HepG2 (cell line): ENCODE measurements at regions not wholly inside any gene's neighbourhood (a gene's known extent, or its start where the extent isn't known, plus 50 kb on each side); places are given as distances from the start of the nearest gene placed in this dataset.

Experiments used
- PHB2 ChIP-seq: fragments of 450-650 bp; IDR thresholded peaks from 2 replicates; pipeline ENCODE4 v1.6.1; 2018; ENCODE audit not compliant: partially characterized antibody
- SOX5 ChIP-seq: IDR thresholded peaks from 2 replicates; pipeline ENCODE4 v1.6.1; 2016; ENCODE audit warnings: borderline replicate concordance
- TBX3 ChIP-seq: fragments of 450-650 bp; IDR thresholded peaks from 2 replicates; pipeline ENCODE4 v1.6.1; 2017; ENCODE audit warnings: antibody characterized with exemption, mild to moderate bottlenecking, inconsistent platforms, borderline replicate concordance
- TGIF2 ChIP-seq: IDR thresholded peaks from 2 replicates; pipeline ENCODE4 v1.6.1; 2016; ENCODE audit warnings: control low read depth, missing compliant biosample characterization
- TRIM24 ChIP-seq: sonication (generic); formaldehyde crosslinking; IDR thresholded peaks from 2 replicates; pipeline ENCODE4 v1.8.0; 2022; ENCODE audit warnings: mild to moderate bottlenecking, missing genetic modification reagents
- ZNF264 ChIP-seq: sonication (generic); formaldehyde crosslinking; IDR thresholded peaks from 2 replicates; pipeline ENCODE4 v1.4.0; 2020; ENCODE audit warnings: missing genetic modification reagents
- ZNF343 ChIP-seq: sonication (generic); formaldehyde crosslinking; IDR thresholded peaks from 2 replicates; pipeline ENCODE4 v1.4.0; 2020; ENCODE audit warnings: mild to moderate bottlenecking, missing genetic modification reagents
- TF ChIP-seq, protein P1 (sequence below): sonication (generic); formaldehyde crosslinking; IDR thresholded peaks from 2 replicates; pipeline ENCODE4 v1.9.0; 2022; ENCODE audit warnings: low read depth, missing genetic modification reagents
- TF ChIP-seq, protein P2 (sequence below): sonication (generic); formaldehyde crosslinking; IDR thresholded peaks from 2 replicates; pipeline ENCODE4 v1.5.1; 2020; ENCODE audit warnings: mild to moderate bottlenecking, missing genetic modification reagents
- TF ChIP-seq, protein P3 (sequence below): sonication (generic); formaldehyde crosslinking; IDR thresholded peaks from 2 replicates; pipeline ENCODE4 v1.4.0; 2020; ENCODE audit warnings: mild to moderate bottlenecking, missing genetic modification reagents
- TF ChIP-seq, protein P4 (sequence below): sonication (generic); formaldehyde crosslinking; IDR thresholded peaks from 2 replicates; pipeline ENCODE4 v1.5.0; 2020; ENCODE audit warnings: mild to moderate bottlenecking, missing genetic modification reagents
- TF ChIP-seq, protein P5 (sequence below): sonication (generic); formaldehyde crosslinking; IDR thresholded peaks from 2 replicates; pipeline ENCODE4 v1.4.0; 2020; ENCODE audit warnings: mild to moderate bottlenecking, missing genetic modification reagents, borderline replicate concordance

DNA sequence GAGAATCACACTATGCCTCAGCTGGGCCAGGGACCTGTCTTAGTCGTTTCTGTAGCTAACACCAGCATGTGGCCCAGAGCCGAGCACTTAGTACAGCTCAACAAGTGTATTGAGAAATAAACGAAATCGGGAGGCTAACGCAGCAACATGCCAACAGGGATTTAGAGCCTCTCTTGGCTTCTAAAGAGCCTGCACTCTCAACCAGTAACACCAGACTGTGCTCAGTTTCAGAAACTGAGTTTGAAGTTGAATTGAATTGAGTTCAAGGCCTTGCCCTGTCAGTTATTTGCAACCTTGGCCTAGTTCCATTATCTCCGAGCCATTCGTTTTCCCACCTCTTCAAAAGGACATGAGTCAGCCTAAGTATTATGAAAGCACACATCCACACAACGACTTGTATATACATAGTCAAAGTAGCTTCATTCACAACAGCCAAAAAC is 71.3 kb upstream of the LDB2 start (continued):
- TF ChIP-seq SOX5 (CRISPR knock-in tag) = peak; percentile 65; the same call in 1 of the 2 replicates
- TF ChIP-seq, protein P1, sequence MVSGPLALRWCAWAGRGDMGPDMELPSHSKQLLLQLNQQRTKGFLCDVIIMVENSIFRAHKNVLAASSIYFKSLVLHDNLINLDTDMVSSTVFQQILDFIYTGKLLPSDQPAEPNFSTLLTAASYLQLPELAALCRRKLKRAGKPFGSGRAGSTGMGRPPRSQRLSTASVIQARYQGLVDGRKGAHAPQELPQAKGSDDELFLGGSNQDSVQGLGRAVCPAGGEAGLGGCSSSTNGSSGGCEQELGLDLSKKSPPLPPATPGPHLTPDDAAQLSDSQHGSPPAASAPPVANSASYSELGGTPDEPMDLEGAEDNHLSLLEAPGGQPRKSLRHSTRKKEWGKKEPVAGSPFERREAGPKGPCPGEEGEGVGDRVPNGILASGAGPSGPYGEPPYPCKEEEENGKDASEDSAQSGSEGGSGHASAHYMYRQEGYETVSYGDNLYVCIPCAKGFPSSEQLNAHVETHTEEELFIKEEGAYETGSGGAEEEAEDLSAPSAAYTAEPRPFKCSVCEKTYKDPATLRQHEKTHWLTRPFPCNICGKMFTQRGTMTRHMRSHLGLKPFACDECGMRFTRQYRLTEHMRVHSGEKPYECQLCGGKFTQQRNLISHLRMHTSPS (CRISPR knock-in tag) = no peak
- TF ChIP-seq, protein P2, sequence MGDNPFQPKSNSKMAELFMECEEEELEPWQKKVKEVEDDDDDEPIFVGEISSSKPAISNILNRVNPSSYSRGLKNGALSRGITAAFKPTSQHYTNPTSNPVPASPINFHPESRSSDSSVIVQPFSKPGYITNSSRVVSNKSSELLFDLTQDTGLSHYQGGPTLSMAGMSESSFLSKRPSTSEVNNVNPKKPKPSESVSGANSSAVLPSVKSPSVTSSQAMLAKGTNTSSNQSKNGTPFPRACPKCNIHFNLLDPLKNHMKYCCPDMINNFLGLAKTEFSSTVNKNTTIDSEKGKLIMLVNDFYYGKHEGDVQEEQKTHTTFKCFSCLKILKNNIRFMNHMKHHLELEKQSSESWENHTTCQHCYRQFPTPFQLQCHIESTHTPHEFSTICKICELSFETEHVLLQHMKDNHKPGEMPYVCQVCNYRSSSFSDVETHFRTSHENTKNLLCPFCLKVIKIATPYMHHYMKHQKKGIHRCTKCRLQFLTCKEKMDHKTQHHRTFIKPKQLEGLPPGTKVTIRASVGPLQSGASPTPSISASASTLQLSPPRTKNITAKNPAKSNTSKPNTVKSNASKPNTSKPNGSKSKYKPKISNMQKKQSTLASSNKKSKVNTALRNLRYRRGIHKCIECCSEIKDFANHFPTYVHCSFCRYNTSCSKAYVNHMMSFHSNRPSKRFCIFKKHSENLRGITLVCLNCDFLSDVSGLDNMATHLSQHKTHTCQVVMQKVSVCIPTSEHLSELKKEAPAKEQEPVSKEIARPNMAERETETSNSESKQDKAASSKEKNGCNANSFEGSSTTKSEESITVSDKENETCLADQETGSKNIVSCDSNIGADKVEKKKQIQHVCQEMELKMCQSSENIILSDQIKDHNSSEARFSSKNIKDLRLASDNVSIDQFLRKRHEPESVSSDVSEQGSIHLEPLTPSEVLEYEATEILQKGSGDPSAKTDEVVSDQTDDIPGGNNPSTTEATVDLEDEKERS = no peak
- TF ChIP-seq, protein P3, sequence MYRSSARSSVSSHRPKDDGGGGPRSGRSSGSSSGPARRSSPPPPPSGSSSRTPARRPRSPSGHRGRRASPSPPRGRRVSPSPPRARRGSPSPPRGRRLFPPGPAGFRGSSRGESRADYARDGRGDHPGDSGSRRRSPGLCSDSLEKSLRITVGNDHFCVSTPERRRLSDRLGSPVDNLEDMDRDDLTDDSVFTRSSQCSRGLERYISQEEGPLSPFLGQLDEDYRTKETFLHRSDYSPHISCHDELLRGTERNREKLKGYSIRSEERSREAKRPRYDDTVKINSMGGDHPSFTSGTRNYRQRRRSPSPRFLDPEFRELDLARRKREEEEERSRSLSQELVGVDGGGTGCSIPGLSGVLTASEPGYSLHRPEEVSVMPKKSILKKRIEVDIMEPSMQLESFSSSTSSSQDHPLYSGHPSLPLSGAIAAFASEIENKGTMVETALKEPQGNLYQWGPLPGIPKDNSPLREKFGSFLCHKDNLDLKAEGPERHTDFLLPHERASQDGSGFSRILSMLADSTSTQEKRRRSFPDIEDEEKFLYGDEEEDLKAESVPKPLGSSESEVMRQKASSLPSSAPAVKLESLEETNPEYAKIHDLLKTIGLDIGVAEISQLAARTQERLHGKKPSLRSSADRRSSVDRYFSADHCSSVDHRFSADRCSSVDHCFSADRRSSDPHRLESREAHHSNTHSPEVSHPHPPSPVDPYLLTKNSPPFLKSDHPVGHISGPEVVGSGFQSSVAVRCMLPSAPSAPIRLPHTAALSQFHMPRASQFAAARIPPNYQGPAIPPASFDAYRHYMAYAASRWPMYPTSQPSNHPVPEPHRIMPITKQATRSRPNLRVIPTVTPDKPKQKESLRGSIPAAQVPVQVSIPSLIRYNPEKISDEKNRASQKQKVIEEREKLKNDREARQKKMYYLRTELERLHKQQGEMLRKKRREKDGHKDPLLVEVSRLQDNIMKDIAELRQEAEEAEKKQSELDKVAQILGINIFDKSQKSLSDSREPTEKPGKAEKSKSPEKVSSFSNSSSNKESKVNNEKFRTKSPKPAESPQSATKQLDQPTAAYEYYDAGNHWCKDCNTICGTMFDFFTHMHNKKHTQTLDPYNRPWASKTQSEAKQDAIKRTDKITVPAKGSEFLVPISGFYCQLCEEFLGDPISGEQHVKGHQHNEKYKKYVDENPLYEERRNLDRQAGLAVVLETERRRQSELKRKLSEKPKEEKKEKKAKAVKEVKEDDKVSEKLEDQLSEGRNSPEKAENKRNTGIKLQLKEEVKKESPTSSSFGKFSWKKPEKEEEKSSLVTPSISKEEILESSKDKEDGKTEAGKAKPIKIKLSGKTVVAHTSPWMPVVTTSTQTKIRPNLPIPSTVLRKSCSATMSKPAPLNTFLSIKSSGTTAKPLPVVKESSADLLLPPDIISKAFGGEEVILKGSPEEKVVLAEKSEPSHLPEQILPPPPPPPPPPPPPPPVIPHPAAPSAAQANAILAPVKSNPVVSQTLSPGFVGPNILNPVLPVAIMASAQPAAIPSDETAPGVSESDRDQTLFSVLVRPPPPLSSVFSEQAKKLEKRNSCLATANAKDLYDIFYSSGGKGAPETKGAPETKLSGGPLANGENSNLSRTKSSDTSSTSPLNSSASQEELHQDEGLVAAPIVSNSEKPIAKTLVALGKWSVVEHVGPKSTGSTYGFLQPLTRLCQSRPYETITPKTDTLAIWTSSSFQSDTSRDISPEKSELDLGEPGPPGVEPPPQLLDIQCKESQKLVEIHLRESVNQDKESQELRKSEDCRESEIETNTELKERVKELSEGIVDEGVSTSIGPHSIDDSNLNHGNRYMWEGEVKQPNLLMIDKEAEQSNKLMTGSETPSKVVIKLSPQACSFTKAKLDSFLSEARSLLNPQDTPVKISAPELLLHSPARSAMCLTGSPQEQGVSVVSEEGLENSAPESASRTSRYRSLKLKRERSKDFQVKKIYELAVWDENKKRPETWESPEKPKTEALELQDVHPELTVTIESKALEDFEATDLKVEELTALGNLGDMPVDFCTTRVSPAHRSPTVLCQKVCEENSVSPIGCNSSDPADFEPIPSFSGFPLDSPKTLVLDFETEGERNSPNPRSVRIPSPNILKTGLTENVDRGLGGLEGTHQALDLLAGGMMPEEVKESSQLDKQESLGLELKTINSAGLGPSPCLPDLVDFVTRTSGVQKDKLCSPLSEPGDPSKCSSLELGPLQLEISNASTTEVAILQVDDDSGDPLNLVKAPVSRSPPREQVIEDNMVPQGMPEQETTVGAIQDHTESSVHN = no peak
- TF ChIP-seq ZNF343 (CRISPR knock-in tag) = no peak
- no peak for TF ChIP-seq TGIF2
- TF ChIP-seq, protein P4, sequence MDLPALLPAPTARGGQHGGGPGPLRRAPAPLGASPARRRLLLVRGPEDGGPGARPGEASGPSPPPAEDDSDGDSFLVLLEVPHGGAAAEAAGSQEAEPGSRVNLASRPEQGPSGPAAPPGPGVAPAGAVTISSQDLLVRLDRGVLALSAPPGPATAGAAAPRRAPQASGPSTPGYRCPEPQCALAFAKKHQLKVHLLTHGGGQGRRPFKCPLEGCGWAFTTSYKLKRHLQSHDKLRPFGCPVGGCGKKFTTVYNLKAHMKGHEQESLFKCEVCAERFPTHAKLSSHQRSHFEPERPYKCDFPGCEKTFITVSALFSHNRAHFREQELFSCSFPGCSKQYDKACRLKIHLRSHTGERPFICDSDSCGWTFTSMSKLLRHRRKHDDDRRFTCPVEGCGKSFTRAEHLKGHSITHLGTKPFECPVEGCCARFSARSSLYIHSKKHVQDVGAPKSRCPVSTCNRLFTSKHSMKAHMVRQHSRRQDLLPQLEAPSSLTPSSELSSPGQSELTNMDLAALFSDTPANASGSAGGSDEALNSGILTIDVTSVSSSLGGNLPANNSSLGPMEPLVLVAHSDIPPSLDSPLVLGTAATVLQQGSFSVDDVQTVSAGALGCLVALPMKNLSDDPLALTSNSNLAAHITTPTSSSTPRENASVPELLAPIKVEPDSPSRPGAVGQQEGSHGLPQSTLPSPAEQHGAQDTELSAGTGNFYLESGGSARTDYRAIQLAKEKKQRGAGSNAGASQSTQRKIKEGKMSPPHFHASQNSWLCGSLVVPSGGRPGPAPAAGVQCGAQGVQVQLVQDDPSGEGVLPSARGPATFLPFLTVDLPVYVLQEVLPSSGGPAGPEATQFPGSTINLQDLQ (CRISPR knock-in tag) = no peak
- no peak for TF ChIP-seq PHB2
- TF ChIP-seq TRIM24 (CRISPR knock-in tag) = 0 out of 2 replicates have a peak, but pooled peaks have one; percentile 37
- TF ChIP-seq, protein P5, sequence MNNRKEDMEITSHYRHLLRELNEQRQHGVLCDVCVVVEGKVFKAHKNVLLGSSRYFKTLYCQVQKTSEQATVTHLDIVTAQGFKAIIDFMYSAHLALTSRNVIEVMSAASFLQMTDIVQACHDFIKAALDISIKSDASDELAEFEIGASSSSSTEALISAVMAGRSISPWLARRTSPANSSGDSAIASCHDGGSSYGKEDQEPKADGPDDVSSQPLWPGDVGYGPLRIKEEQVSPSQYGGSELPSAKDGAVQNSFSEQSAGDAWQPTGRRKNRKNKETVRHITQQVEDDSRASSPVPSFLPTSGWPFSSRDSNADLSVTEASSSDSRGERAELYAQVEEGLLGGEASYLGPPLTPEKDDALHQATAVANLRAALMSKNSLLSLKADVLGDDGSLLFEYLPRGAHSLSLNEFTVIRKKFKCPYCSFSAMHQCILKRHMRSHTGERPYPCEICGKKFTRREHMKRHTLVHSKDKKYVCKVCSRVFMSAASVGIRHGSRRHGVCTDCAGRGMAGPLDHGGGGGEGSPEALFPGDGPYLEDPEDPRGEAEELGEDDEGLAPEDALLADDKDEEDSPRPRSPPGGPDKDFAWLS (CRISPR knock-in tag) = no peak
- TF ChIP-seq TBX3 = 0 out of 2 replicates have a peak, but pooled peaks have one; percentile 24
- TF ChIP-seq ZNF264 (CRISPR knock-in tag) = no peak
